Fibroblast of upper back skin (primary cell): ENCODE measurements at regions not wholly inside any gene's neighbourhood (a gene's known extent, or its start where the extent isn't known, plus 50 kb on each side); places are given as distances from the start of the nearest gene placed in this dataset.
"Not testable (repeated sequence)": the region's sequence is repeated elsewhere in the genome, so short reads cannot be mapped to it uniquely, and the experiment has no call there.

Source experiments
- DNase-seq: peaks from one replicate; pipeline ENCODE4 v3.0.0-alpha.2; 2013

DNA sequence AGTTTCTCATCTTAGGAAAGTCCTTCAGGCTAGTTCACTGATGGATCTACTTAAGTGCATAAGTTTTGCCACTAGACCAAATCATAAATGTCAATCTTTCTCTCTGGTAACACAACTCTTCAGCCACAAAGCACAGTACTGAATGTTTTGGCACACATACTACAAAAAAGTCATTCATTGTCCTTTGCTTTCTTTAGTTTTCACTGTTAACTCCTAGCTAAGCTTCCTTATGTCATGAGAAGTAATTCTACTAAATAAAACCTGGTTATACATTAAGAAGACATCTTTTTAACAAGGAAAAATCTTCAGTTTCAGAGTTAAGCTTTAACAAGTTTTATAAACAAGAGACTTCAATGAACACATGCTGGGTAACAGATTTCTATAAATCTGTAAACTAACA lies 379.2 kb upstream of the NFIA start:
- DNase-seq = no peak

DNA sequence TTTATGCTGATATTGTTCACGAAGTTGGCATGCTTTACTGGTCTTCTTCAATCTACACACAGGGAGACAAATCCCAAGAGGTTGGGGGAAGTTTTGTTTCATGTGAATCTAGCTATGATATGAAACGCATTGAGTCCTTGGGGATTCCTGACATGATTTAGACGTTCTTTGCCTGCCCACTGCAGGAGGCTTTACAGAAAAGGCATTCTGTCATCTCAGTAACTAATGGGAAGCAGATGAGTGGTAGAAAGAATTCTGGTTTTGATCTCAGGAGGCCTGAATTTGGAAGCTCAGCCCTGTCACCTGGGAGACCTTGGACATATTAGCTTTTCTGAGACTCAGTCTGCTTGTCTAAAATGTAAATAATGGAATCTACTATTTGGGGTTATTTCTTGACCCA lies 383.0 kb upstream of the NFIA start:
- peak; percentile 21 for DNase-seq

- DNase-seq = peak; percentile 31
Measured at GRCh38 chr1:60697204-60697994, 385.0 kb upstream of the NFIA start.

DNA sequence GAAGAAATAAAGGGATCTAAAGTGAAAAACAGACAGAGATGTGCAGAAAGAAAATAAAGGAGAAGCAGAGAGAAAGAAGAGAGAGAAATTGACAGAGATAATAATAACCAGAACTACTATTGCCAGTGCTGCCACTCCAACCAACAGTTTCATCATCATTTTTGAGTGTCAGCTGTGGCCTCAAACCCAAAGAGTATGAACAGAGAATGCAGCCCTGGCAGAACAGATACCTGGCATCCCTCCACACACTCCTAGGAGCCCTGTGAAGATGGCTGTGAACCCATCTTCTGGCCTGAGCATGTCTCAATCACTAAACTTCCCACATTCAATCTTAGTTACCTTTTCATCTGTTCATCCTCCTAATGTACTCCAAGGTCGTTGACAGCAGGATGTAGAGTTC lies 385.8 kb upstream of the NFIA start:
- DNase-seq = no peak

GRCh38 chr1:60695716-60696171 lies 386.6 kb upstream of the NFIA start:
- no peak for DNase-seq

DNA sequence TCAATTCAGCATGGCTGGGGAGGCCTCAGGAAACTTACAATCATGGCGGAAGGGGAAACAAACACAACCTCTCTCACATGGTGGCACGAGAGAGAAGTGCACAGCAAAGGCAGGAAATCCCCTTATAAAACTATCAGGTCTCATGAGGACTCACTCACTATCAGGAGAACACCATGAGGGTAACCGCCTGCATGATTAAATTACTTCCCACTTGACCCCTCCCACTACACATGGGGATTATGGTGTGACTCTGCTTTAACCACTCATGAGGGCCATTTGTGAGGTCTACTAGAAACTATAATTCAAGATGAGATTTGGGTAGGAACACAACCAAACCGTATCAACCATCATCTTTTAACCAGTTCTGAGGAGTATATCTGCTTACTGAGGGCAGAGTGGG lies 387.4 kb upstream of the NFIA start:
- DNase-seq = no peak

DNA sequence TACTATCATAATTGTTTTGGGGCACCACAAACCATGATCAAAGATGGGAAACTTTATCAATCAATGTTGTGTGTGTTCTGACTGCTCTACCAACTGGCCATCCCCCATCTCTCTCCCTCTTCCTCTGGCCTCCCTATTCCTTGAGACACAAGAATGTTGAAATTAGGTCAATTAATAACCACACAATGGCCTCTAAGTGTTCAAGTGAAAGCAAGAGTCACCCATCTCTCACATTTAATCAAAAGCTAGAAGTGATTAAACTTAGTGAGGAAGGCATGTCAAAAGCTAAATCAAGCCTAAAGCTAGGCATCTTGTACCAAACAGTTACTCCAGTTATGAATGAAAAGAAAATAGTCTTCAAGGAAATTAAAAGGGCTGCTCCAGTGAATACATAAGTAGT lies 390.3 kb upstream of the NFIA start:
- DNase-seq = no peak

- not testable (repeated sequence) for DNase-seq
Measured at GRCh38 chr1:60688221-60688620, 394.1 kb upstream of the NFIA start.

- DNase-seq = no peak
Measured at GRCh38 chr1:60681095-60681860, 401.1 kb upstream of the NFIA start.

GRCh38 chr1:60679524-60680375 lies 402.6 kb upstream of the NFIA start:
- no peak for DNase-seq

GRCh38 chr1:60678802-60679201 lies 403.6 kb upstream of the NFIA start:
- DNase-seq = no peak

DNA sequence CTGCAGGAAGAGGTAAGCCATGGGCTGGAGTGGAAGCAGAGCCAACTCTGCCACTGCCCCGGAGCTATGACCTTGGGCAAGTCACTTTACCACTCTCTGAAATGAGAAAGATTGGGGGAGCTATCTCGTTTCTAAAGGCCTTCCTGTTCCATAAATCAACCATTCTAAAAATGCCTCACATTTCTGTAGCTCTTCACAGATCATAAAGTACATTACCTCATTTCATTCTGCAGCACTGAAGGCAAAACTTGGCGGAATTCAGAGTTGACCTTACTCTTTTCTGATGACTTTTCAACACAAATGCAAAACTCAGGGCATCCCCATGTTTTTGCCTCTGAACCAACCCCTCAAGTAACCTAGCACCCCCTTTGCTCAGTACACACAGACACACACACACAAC lies 404.0 kb upstream of the NFIA start:
- no peak for DNase-seq

DNA sequence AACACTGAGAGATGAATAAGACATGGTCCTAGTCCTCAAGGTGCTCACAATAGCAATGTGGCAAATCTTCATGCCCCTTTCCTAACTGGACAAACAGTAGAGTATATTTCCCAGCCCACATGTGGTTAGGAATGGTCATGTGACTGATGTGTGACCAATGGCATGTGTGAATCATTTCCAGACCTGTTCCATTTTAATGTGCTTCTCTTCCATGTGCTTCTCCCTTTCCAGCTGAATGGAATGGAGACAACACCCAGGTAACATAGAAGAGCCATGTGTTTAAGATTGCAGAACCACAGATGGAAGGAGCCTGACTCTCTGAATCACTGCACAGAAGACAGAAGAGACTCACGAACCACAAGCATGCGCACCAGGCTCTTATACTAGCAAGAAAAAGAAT lies 409.9 kb upstream of the NFIA start:
- no peak for DNase-seq

GRCh38 chr1:60670302-60670701 lies 412.1 kb upstream of the NFIA start:
- no peak for DNase-seq

- no peak for DNase-seq
Measured at GRCh38 chr1:60668585-60668984, 413.8 kb upstream of the NFIA start.

DNA sequence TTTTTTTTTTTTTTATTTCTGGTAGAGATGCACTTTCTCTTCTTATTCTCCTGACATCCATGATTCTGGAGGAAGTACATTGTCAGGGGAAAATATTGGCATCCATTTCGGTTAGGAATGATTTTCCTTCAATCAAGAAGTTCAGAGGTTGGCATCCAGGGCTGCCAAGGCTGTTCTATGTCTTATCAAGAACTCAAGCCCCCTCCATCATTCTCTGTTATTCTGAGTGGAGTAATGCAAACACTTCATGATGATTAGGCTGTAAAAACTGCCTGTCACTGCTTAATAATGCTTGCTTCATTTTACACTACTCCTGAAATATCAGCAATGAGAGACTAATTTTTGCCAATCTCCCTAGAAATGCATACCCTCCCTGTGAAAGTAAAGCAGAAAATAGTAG lies 417.1 kb upstream of the NFIA start:
- no peak for DNase-seq

- no peak for DNase-seq
Measured at GRCh38 chr1:60664086-60664625, 418.2 kb upstream of the NFIA start.

- no peak for DNase-seq
Measured at GRCh38 chr1:60662486-60663044, 419.8 kb upstream of the NFIA start.

- DNase-seq = no peak
Measured at GRCh38 chr1:60657926-60658325, 424.4 kb upstream of the NFIA start.

DNA sequence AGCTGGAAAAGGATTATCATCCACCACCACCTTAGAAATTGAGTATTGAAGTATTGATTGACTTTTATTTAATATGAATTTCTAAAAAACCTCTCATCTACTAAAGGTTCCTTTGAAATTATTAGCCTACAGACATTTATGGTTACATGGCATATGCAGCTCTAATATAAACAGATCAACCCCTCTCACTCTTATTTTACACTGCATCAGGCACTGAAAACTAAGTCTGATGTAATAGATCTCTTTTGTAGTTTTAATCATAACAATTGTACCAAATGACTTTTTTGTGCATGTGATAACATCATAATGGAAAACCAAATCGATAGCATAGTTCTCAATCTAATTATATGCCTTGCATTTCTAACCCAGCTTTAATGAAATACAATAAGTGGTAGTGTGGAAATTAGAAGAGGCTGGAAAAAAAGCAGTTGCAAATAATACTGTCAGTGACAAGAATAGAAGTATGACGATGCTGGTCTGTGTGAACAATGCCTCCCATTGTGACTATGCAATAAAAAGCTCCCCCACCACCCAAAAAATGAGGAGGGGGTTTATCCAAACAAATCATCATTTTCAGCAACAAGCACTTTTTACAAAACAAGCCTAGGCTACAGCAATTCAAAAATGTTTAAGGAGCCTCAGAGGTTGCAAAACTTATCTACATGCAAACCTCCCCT lies 426.5 kb upstream of the NFIA start:
- no peak for DNase-seq

- DNase-seq = not testable (repeated sequence)
Measured at GRCh38 chr1:60640033-60640551, 442.3 kb upstream of the NFIA start.

DNA sequence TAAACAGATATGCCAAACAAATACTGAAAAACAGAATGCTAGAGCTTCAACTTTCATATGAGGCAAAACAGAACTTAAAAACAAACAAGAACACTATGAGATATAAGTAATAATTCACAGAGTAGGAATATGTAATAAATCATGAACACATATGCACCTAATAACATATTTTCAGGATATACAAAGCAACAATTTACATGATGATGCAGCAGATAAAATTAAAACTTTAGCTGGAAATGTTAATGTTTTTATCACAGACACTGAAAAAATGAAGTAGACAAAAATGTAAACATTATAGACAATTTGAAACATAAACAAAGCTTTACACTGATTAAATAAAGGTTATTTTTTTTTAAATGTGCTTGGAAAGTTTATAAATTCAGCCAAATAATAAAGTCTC lies 443.1 kb upstream of the NFIA start:
- no peak for DNase-seq
